GM12878 (cell line): ENCODE measurements at regions not wholly inside any gene's neighbourhood (a gene's known extent, or its start where the extent isn't known, plus 50 kb on each side); places are given as distances from the start of the nearest gene placed in this dataset.

Source experiments
- CTCF ChIP-seq, 3 experiments: IDR thresholded peaks in 2 of 3; conservative IDR thresholded peaks in 1 of 3; 2 replicates each; pipeline ENCODE4 v1.5.1; 2011; ENCODE audit warnings: low read depth in 3 of 3, low read length in 3 of 3, mild to moderate bottlenecking in 3 of 3, control low read depth in 2 of 3, moderate library complexity in 2 of 3, inconsistent platforms in 1 of 3, mixed read lengths in 1 of 3; ENCODE audit not compliant: control insufficient read depth in 2 of 3, insufficient read depth in 1 of 3; ENCODE audit errors: extremely low read depth in 1 of 3
- DPF2 ChIP-seq: fragments of 450-650 bp; IDR thresholded peaks from 2 replicates; pipeline ENCODE4 v1.6.1; 2017; ENCODE audit warnings: mild to moderate bottlenecking
- PAX8 ChIP-seq: fragments of 450-650 bp; IDR thresholded peaks from 2 replicates; pipeline ENCODE4 v1.6.1; 2017; ENCODE audit warnings: mild to moderate bottlenecking, moderate library complexity
- POLR2A ChIP-seq: IDR thresholded peaks from 2 replicates; pipeline ENCODE4 v1.6.1; 2011; ENCODE audit warnings: low read depth, mild to moderate bottlenecking, low read length
- TAF1 ChIP-seq: IDR thresholded peaks from 2 replicates; pipeline ENCODE4 v1.6.1; 2011; ENCODE audit warnings: mild to moderate bottlenecking, low read depth, low read length, borderline replicate concordance
- YY1 ChIP-seq: IDR thresholded peaks from 2 replicates; pipeline ENCODE4 v1.6.1; 2011; ENCODE audit warnings: low read depth, mild to moderate bottlenecking, low read length
- ZNF217 ChIP-seq: fragments of 450-650 bp; IDR thresholded peaks from 2 replicates; pipeline ENCODE4 v1.6.1; 2017; ENCODE audit warnings: antibody characterized with exemption, mild to moderate bottlenecking

GRCh38 chr14:56878766-56879165, 68.5 kb upstream of the OTX2 start:
- TF ChIP-seq PAX8 (no peak), POLR2A (no peak), TAF1 (no peak), DPF2 (no peak), YY1 (no peak), ZNF217 (no peak), CTCF (IDR thresholded peaks at IDR 0.05 in 2 of 3, conservative IDR thresholded peaks at IDR 0.05 in 1 of 3; ENCODE audit: control insufficient read depth in 2 of 3, extremely low read depth in 1 of 3, insufficient read depth in 1 of 3, low read depth in 3 of 3, low read length in 3 of 3) (no peak)
